NB4 (cell line): ENCODE measurements at regions not wholly inside any gene's neighbourhood (a gene's known extent, or its start where the extent isn't known, plus 50 kb on each side); places are given as distances from the start of the nearest gene placed in this dataset.

Source experiments
- CTCF ChIP-seq: IDR thresholded peaks from one replicate; pipeline ENCODE4 v1.5.1; 2012; ENCODE audit warnings: low read depth, low read length
- MAX ChIP-seq: IDR thresholded peaks from 2 replicates; pipeline ENCODE4 v1.6.1; 2011; ENCODE audit warnings: low read depth, low read length
- MYC ChIP-seq: IDR thresholded peaks from 2 replicates; pipeline ENCODE4 v1.6.1; 2011; ENCODE audit warnings: low read depth, low read length
- POLR2A ChIP-seq: IDR thresholded peaks from 2 replicates; pipeline ENCODE4 v1.6.1; 2011; ENCODE audit warnings: mild to moderate bottlenecking; ENCODE audit not compliant: insufficient read length; ENCODE audit errors: extremely low read depth

DNA sequence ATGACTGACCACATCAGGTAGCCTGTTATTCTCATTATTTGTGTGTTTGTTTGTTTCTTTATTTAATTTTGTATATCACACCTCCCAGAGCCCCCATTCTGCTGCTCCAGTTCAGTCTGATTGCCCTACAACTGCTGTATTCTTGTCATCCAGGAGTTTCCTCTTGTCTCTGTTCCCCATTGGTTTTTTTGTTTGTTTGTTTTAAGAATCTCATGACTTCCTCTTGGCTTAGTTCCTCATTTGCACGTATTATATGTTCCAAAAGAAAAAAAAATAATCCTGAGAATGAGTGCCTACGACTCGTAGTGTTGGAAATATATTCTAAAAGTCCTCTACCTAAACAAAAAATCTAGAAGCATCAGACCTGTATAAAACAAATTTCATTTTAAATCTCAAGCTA is 142.3 kb upstream of the SLIT2 start:
- no peak for TF ChIP-seq CTCF
- no peak for TF ChIP-seq POLR2A
- no peak for TF ChIP-seq MAX
- TF ChIP-seq MYC: no peak
